PFSK-1 (cell line): ENCODE measurements at regions not wholly inside any gene's neighbourhood (a gene's known extent, or its start where the extent isn't known, plus 50 kb on each side); places are given as distances from the start of the nearest gene placed in this dataset.

ENCODE experiments used
- FOXP2 ChIP-seq: optimal IDR thresholded peaks from 2 replicates; pipeline ENCODE3; 2011; ENCODE audit warnings: borderline replicate concordance, control low read depth, inconsistent platforms; ENCODE audit not compliant: insufficient read depth; ENCODE audit errors: extremely low read length, extremely low read depth
- POLR2AphosphoS5 ChIP-seq: IDR thresholded peaks from 2 replicates; pipeline ENCODE4 v1.6.1; 2012; ENCODE audit warnings: low read depth, mild to moderate bottlenecking, control low read depth, low read length, moderate library complexity
- SIN3A ChIP-seq: IDR thresholded peaks from 2 replicates; pipeline ENCODE4 v1.6.1; 2012; ENCODE audit warnings: mild to moderate bottlenecking, low read length, moderate library complexity, borderline replicate concordance; ENCODE audit not compliant: insufficient read depth
- TAF1 ChIP-seq: IDR thresholded peaks from 2 replicates; pipeline ENCODE4 v1.6.1; 2012; ENCODE audit warnings: low read length, control low read depth, borderline replicate concordance; ENCODE audit not compliant: insufficient read depth
- TF ChIP-seq, protein P1 (sequence below), 2 experiments: IDR thresholded peaks; 2 replicates each; pipeline versions ENCODE4 v1.6.1 to v1.8.0; 2011 to 2012; ENCODE audit warnings: low read depth in 2 of 2, low read length in 2 of 2, control low read depth in 1 of 2, inconsistent platforms in 1 of 2, mild to moderate bottlenecking in 1 of 2, moderate library complexity in 1 of 2; ENCODE audit not compliant: insufficient read depth in 1 of 2

GRCh38 chr18:73487966-73488365 lies 620.2 kb upstream of the NETO1 start:
- no peak for TF ChIP-seq FOXP2
- no peak for TF ChIP-seq TAF1
- no peak for TF ChIP-seq POLR2AphosphoS5
- TF ChIP-seq SIN3A: no peak
- TF ChIP-seq, protein P1, sequence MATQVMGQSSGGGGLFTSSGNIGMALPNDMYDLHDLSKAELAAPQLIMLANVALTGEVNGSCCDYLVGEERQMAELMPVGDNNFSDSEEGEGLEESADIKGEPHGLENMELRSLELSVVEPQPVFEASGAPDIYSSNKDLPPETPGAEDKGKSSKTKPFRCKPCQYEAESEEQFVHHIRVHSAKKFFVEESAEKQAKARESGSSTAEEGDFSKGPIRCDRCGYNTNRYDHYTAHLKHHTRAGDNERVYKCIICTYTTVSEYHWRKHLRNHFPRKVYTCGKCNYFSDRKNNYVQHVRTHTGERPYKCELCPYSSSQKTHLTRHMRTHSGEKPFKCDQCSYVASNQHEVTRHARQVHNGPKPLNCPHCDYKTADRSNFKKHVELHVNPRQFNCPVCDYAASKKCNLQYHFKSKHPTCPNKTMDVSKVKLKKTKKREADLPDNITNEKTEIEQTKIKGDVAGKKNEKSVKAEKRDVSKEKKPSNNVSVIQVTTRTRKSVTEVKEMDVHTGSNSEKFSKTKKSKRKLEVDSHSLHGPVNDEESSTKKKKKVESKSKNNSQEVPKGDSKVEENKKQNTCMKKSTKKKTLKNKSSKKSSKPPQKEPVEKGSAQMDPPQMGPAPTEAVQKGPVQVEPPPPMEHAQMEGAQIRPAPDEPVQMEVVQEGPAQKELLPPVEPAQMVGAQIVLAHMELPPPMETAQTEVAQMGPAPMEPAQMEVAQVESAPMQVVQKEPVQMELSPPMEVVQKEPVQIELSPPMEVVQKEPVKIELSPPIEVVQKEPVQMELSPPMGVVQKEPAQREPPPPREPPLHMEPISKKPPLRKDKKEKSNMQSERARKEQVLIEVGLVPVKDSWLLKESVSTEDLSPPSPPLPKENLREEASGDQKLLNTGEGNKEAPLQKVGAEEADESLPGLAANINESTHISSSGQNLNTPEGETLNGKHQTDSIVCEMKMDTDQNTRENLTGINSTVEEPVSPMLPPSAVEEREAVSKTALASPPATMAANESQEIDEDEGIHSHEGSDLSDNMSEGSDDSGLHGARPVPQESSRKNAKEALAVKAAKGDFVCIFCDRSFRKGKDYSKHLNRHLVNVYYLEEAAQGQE (IDR thresholded peaks at IDR 0.05; ENCODE audit: insufficient read depth in 1 of 2, low read depth in 2 of 2, low read length in 2 of 2): no peak

DNA sequence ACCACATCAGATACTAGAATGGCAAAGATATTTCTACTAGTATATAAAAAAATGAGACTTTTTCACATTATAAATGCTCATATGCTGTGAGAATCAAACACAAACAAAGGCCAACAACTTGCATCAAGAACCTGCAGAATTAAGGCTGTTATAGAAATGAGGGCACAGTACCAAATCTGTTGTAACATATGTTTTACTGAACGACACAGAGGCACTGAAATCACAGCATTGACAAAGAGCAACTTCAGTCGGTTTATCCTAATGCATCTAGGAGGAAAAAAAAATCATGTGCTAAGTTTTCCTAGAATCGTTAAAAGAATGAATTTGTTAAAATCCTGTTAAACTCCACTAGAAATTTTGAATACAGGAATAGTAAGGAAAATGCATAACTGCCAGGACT lies 617.4 kb upstream of the NETO1 start:
- TF ChIP-seq POLR2AphosphoS5: no peak
- TF ChIP-seq FOXP2: no peak
- TF ChIP-seq SIN3A: no peak

DNA sequence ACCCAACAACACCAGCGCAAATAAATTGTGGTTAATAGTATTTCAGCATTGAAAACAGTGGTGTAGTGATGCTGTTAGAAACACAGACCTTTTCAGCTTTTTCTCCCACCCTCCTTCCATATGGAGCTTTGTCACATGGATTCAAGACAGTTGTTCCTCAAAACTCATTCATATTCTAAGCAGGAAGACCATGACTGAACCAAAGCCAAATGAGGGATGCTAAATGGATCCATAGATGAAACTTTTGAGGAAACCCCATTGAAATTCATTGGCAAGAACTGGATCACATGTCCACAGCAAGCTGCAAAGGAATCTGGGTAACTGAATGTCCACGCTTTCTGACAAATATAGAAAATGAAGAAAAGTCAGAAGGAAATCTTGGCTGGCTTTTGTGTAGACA lies 615.1 kb upstream of the NETO1 start:
- TF ChIP-seq SIN3A (no peak), TAF1 (no peak), POLR2AphosphoS5 (no peak), FOXP2 (no peak)
- TF ChIP-seq, protein P1 (IDR thresholded peaks at IDR 0.05; ENCODE audit: insufficient read depth in 1 of 2, low read depth in 2 of 2, low read length in 2 of 2): no peak

DNA sequence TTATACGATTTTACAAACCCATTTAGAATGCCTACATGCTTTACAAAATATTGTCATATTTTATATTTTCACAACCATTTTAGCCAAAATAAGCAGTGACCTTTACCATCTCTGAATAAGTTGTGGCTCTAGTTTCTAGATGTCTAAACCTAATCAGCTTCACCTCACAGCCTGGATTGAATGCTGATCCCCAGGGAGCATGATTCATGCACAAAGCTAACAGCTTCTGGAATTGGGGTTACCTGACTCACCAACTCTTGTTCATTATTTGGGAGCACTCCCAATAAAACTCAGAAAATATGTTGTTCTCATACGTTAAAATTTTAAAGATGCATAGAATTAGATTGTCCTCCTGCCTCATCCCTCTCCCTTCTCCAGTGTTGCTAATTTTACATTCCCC lies 611.7 kb upstream of the NETO1 start:
- TF ChIP-seq, protein P1 (IDR thresholded peaks at IDR 0.05; ENCODE audit: insufficient read depth in 1 of 2, low read depth in 2 of 2, low read length in 2 of 2): no peak
- no peak for TF ChIP-seq SIN3A
- no peak for TF ChIP-seq TAF1
- TF ChIP-seq POLR2AphosphoS5: no peak
- no peak for TF ChIP-seq FOXP2

DNA sequence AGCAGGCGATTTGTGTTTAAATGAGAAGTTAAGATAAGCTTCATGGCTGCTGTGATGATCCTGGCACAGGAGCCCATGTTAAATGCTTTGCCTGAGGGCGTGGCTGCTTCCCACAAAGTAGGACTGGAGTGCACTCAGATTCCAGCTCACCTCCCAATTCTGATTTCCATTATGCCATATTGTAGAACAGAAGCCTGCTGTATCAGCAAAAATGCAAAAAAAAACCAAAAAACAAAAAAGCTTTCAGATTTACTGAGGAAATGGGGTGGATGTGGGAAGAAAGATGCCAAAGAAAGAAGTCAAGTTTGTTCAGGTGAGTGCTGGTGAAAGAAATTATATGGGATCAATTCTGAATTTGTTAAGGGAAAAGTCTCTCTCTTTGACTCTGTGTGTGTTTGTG lies 610.4 kb upstream of the NETO1 start:
- TF ChIP-seq FOXP2 (no peak), TAF1 (no peak), POLR2AphosphoS5 (no peak), SIN3A (no peak)
- TF ChIP-seq, protein P1 (IDR thresholded peaks at IDR 0.05; ENCODE audit: insufficient read depth in 1 of 2, low read depth in 2 of 2, low read length in 2 of 2): no peak
